GM18870 (cell line): ENCODE measurements at regions not wholly inside any gene's neighbourhood (a gene's known extent, or its start where the extent isn't known, plus 50 kb on each side); places are given as distances from the start of the nearest gene placed in this dataset.

ENCODE experiments used
- ATAC-seq: cut with Tn5 transposase; IDR thresholded peaks from one replicate; pipeline ENCODE4 v1.9.1; 2021; ENCODE audit warnings: moderate library complexity; ENCODE audit not compliant: unreplicated experiment

- no peak for ATAC-seq
Measured at GRCh38 chr9:120138955-120139354, 441.0 kb downstream of the CDK5RAP2 start.

DNA sequence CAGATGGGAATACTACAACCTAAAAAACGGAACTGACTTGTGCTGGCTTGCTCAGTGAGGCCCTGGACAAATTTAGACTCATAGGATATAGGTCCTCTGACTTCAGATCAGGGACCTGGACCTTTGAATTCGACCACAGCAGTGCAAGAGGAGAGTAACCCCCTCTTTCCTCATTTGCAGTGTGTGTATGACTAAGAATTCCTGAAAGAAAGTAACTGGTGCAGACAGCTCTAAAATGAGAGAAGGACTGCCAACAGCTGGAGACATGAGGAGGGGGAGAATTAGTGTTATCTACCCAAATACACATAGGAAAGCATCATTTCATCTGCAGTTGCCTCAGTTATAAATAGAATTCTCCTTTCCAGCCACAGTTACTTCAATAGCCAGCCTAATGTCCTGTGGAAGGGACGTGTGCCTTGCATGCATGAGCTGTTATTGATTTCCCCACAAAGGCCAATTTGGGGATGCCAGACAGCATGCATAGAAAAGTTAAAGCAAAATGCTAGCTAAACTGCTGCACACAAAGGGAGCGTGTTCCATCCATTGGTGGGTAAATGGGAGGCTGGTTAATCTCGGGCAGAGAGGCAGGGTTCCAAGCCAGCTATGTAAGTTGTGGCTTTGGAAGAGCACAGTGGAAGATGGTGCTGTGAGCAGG lies 442.7 kb downstream of the CDK5RAP2 start:
- ATAC-seq, result no peak

- no peak for ATAC-seq
Measured at GRCh38 chr9:120136696-120137095, 443.3 kb downstream of the CDK5RAP2 start.

GRCh38 chr9:120117081-120117480 lies 462.9 kb downstream of the CDK5RAP2 start:
- ATAC-seq, result no peak

DNA sequence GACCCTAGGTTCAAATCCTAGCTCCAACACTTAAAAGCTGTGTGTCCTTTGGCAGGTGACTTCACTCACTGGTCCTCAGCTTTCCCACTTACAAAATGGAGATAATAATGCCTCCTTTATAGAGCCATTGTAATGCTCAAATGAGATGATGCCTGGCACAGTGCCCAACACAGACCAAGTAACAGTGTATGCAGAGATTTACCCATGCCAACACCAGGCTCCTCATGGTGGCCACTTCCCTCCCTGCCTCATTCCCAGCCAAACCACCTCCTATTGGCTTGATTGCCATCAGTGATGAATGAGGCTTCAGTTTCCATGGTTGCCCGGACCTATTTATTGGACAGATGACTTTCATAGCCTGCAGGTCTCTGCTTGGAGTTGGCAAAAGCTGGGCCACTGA lies 469.4 kb downstream of the CDK5RAP2 start:
- ATAC-seq, result no peak

DNA sequence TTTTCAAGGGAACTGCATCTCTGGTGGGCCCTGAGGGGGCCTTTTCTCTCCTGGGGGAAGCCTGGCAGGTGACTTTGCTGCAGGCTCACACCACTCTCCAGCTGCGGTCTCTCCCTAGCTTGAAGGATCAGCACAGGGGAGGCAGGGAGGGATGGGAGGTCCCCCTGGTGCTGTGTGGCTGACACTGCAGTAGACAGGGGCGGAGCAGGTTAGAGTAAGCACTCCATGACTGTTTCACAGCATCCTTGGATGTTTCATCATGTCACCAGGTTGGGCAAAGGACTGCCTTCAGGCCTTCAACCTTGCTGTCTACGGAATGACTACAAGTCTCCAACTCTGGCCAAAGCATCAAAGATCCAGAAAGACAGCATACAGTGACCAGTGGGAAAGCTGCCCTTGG lies 470.7 kb downstream of the CDK5RAP2 start:
- no peak for ATAC-seq

GRCh38 chr9:120107138-120107537 lies 472.8 kb downstream of the CDK5RAP2 start:
- no peak for ATAC-seq

GRCh38 chr9:120104771-120105170 lies 475.2 kb downstream of the CDK5RAP2 start:
- no peak for ATAC-seq

DNA sequence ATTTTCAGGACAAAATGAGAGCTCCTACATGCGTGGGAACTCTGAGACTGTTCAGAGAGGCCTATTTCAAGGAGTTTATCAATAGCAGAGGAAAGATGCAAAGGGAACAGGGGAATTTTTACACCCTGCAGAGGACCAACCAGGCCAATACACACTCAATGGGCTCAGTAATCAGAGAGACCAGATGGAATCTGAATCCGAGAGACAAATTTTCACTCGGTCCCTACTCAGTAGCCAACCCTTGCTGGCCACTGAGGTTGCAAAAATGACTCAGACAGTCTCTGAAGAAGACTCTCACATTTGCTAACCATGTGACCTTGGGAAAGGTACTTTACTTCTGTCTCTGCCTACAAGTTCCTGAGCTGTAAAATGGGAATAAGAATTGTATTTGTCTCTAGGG lies 479.4 kb downstream of the CDK5RAP2 start:
- ATAC-seq, result no peak

- ATAC-seq, result no peak
Measured at GRCh38 chr9:120099065-120099464, 480.9 kb downstream of the CDK5RAP2 start.

- ATAC-seq, result no peak
Measured at GRCh38 chr9:120098584-120098983, 481.4 kb downstream of the CDK5RAP2 start.

- ATAC-seq, result no peak
Measured at GRCh38 chr9:120091206-120091605, 488.8 kb downstream of the CDK5RAP2 start.

GRCh38 chr9:120080849-120081248 lies 499.1 kb downstream of the CDK5RAP2 start:
- ATAC-seq, result no peak

DNA sequence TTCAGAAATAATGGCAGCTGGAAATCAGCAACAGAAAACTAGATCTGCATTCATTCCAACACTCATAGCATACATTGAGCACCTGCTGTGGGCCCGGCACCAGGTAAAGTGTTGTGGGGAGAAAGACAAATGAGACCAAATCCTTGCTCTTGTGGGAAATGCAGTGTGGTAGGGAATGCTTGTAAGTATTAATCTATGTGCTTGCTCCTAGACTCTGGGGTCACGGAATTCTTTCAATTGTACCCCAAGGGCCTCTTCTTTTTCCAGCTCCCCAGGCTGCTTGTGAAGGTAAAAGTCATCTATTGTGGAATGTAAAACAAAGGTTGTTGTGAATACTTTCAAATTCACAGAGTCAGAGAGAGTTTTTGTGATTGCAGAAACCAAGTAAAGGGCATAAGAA lies 501.9 kb downstream of the CDK5RAP2 start:
- no peak for ATAC-seq

DNA sequence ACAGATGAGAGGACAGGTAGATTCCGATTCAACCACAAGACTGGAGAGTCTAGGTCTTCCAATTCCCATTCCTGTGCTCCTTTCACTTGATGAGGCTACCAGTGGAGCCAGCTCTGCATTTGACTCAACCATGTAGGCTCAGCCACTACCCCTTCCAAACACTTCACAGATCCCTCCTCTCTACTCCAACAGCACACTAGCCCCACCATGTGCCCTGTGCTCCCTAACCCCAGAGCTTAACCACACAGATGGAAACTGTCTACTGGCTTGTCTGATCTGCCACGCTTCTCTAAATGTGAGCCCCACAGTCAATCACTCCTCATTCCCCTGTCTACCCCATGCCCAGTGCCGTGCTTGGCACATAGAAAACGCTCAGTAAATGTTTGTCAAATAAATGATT lies 508.2 kb downstream of the CDK5RAP2 start:
- no peak for ATAC-seq

- no peak for ATAC-seq
Measured at GRCh38 chr9:120066315-120066714, 513.7 kb downstream of the CDK5RAP2 start.

GRCh38 chr9:120065151-120065550 lies 514.8 kb downstream of the CDK5RAP2 start:
- no peak for ATAC-seq

DNA sequence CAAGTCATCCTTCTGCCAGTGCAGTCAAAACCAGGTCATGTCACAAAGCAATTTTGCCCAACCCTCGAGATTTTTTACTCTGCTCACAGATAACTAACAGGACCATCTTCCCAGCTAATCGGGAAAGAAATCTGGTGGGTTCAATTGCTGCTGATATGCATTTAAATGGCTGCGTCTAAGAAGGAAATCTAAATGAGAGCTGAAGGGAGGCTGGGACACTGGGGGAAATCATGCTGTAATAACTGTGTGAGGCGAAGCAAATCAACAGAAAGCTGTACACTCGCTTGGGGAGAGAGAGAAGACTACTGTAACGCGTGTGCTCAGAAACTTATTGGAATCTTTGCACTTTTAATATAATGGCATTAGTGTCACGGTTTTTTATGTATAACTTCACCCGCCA lies 535.0 kb downstream of the CDK5RAP2 start:
- no peak for ATAC-seq

DNA sequence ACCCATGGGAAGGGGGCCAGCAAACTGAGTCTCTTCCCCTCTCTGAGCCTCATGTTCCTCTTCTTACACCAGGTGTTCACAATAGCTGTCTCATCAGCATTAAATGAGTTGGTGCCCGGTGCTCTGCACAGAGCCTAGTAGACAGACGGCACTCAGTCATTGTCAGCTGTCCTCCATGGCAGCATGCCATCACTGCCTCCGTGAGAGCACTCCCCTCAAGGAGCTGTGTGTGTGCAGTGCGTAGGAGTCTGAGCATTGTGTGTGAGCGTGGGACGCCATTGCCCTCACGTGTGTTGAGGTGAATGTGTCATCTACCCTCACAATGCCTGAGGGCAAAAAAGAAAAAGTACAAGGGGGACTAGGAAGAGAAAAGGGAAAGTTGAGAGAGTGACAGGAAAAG lies 536.5 kb downstream of the CDK5RAP2 start:
- no peak for ATAC-seq

GRCh38 chr9:120040896-120041295 lies 539.1 kb downstream of the CDK5RAP2 start:
- no peak for ATAC-seq

GRCh38 chr9:120038342-120038741 lies 541.6 kb downstream of the CDK5RAP2 start:
- no peak for ATAC-seq

DNA sequence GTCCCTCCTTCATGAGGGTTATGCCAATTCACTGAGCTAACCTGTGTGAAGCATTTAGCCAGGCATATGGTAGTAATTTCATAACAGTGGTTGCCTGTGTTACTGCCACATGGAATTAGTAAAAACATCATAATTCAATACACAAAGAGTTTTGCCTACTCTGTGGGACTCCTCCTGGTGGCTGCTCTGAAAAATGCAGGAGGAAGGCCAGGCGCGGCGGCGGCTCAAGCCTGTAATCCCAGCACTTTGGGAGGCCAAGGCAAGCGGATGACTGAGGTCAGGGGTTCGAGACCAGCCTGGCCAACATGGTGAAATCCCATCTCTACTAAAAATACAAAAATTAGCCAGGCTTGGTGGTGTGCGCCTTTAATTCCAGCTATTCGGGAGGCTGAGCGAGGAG lies 547.3 kb downstream of the CDK5RAP2 start:
- no peak for ATAC-seq

DNA sequence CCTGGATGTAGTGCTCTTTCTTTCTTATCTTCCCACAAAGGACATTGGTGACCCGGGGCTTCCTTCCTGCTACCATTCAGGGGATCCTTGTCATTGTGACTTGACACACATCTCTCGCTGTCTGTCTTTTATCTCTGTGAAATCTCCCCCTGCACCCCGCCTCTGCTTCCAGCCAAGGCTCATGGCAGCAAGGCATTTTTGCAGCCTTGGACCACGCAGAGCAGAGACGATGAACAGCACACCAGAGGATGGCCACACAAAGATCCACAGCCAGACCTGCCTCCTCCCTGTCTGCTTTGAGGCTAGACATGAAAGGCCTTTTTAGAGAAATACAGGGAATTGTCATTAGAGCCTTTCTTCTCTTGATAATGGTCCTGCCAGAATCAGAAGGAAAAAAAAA lies 549.1 kb downstream of the CDK5RAP2 start:
- ATAC-seq, result no peak
